Putamen (tissue), 1 donor: ENCODE measurements at regions not wholly inside any gene's neighbourhood (a gene's known extent, or its start where the extent isn't known, plus 50 kb on each side); places are given as distances from the start of the nearest gene placed in this dataset.

ENCODE experiments used
- DNase-seq: peaks from one replicate; pipeline ENCODE4 v3.0.0-alpha.2; 2016; ENCODE audit warnings: low spot score

- no peak for DNase-seq
Observed at GRCh38 chr3:188060840-188061544, 93.0 kb upstream of the LPP start.

- no peak for DNase-seq
Observed at GRCh38 chr3:188062216-188062615, 91.7 kb upstream of the LPP start.

- no peak for DNase-seq
Observed at GRCh38 chr3:188064831-188065493, 89.0 kb upstream of the LPP start.

GRCh38 chr3:188066141-188066540 is 87.8 kb upstream of the LPP start:
- DNase-seq, result no peak

GRCh38 chr3:188067932-188068331 is 86.0 kb upstream of the LPP start:
- no peak for DNase-seq

GRCh38 chr3:188068342-188068741 is 85.6 kb upstream of the LPP start:
- no peak for DNase-seq

- DNase-seq, result no peak
Observed at GRCh38 chr3:188071636-188072035, 82.3 kb upstream of the LPP start.

GRCh38 chr3:188076176-188076575 is 77.8 kb upstream of the LPP start:
- DNase-seq, result peak; percentile 67

GRCh38 chr3:188077160-188077799 is 76.7 kb upstream of the LPP start:
- no peak for DNase-seq

- DNase-seq, result no peak
Observed at GRCh38 chr3:188080091-188080490, 73.9 kb upstream of the LPP start.

- DNase-seq, result no peak
Observed at GRCh38 chr3:188082031-188082430, 71.9 kb upstream of the LPP start.

- DNase-seq, result no peak
Observed at GRCh38 chr3:188082450-188082849, 71.5 kb upstream of the LPP start.

GRCh38 chr3:188083011-188083410 is 70.9 kb upstream of the LPP start:
- DNase-seq, result no peak

GRCh38 chr3:188084752-188085583 is 69.0 kb upstream of the LPP start:
- no peak for DNase-seq

GRCh38 chr3:188085584-188086560 is 68.1 kb upstream of the LPP start:
- DNase-seq, result no peak

- DNase-seq, result no peak
Observed at GRCh38 chr3:188088948-188089685, 64.8 kb upstream of the LPP start.

- DNase-seq, result no peak
Observed at GRCh38 chr3:188090620-188091309, 63.2 kb upstream of the LPP start.

GRCh38 chr3:188091746-188092145 is 62.2 kb upstream of the LPP start:
- DNase-seq, result no peak

- no peak for DNase-seq
Observed at GRCh38 chr3:188092648-188093047, 61.3 kb upstream of the LPP start.

- DNase-seq, result no peak
Observed at GRCh38 chr3:188095431-188095830, 58.5 kb upstream of the LPP start.
